ENCODE measurements at regions not wholly inside any gene's neighbourhood (a gene's known extent, or its start where the extent isn't known, plus 50 kb on each side); places are given as distances from the start of the nearest gene placed in this dataset.

GRCh38 chr5:2148312-2149194 is 265.8 kb upstream of the IRX4 start:
- Histone ChIP-seq H4K20me1 (ENCODE audit: low read depth, low read length) (no peaks in the 10 kb centered on the region), H3K9me2 (replicated peaks; ENCODE audit: insufficient read depth, low read length) (no peaks in the 10 kb centered on the region), H3K79me2 (ENCODE audit: insufficient read depth, low read length) (no peaks in the 10 kb centered on the region), H2AFZ (ENCODE audit: low read depth, low read length, severe bottlenecking) (no peak overlapping the region), H3K4me3 (ENCODE audit: insufficient read depth, low read length, poor library complexity, severe bottlenecking) (no peak overlapping the region), H3K27me3 (ENCODE audit: low read length) (no peaks in the 10 kb centered on the region), H3K36me3 (ENCODE audit: low read length) (no peaks in the 10 kb centered on the region), H3K27ac (ENCODE audit: low read depth, low read length) (no peak overlapping the region), H3K9me3 (ENCODE audit: insufficient read depth, low read length) (no peaks in the 10 kb centered on the region), H3F3A (ENCODE audit: insufficient read depth) (no peaks in the 10 kb centered on the region), H3K4me2 (ENCODE audit: low read depth, low read length, poor library complexity, severe bottlenecking) (no peak overlapping the region), H3K9ac (ENCODE audit: low read length) (no peak overlapping the region)
- no peak for TF ChIP-seq CTCF (IDR thresholded peaks at IDR 0.05; ENCODE audit: insufficient read depth, low read length, poor library complexity, severe bottlenecking)
- no peak for TF ChIP-seq EZH2phosphoT487 (conservative IDR thresholded peaks at IDR 0.05; ENCODE audit: low read length)

- Histone ChIP-seq H4K20me1 (ENCODE audit: low read depth, low read length) (no peaks in the 10 kb centered on the region), H2AFZ (ENCODE audit: low read depth, low read length, severe bottlenecking) (no peak overlapping the region), H3K36me3 (ENCODE audit: low read length) (no peaks in the 10 kb centered on the region), H3K79me2 (ENCODE audit: insufficient read depth, low read length) (no peaks in the 10 kb centered on the region), H3K9ac (ENCODE audit: low read length) (no peak overlapping the region), H3F3A (ENCODE audit: insufficient read depth) (no peaks in the 10 kb centered on the region), H3K4me3 (ENCODE audit: insufficient read depth, low read length, poor library complexity, severe bottlenecking) (no peak overlapping the region), H3K4me2 (ENCODE audit: low read depth, low read length, poor library complexity, severe bottlenecking) (no peak overlapping the region), H3K9me2 (replicated peaks; ENCODE audit: insufficient read depth, low read length) (no peaks in the 10 kb centered on the region), H3K27ac (ENCODE audit: low read depth, low read length) (no peak overlapping the region), H3K9me3 (ENCODE audit: insufficient read depth, low read length) (no peaks in the 10 kb centered on the region), H3K27me3 (ENCODE audit: low read length) (no peaks in the 10 kb centered on the region)
- no peak for TF ChIP-seq EZH2phosphoT487 (conservative IDR thresholded peaks at IDR 0.05; ENCODE audit: low read length)
- TF ChIP-seq CTCF (IDR thresholded peaks at IDR 0.05; ENCODE audit: insufficient read depth, low read length, poor library complexity, severe bottlenecking), result no peak
These were observed 265.0 kb upstream of the IRX4 start for GRCh38 chr5:2147504-2148311.

GRCh38 chr5:2143646-2144353 is 261.1 kb upstream of the IRX4 start:
- H3K9me2 ChIP-seq (replicated peaks; ENCODE audit: insufficient read depth, low read length), result no peaks in the 10 kb centered on the region
- H3K36me3 ChIP-seq (ENCODE audit: low read length), result no peaks in the 10 kb centered on the region
- H3K4me2 ChIP-seq (ENCODE audit: low read depth, low read length, poor library complexity, severe bottlenecking), result no peak overlapping the region
- H3K4me3 ChIP-seq (ENCODE audit: insufficient read depth, low read length, poor library complexity, severe bottlenecking), result no peak overlapping the region
- no peaks in the 10 kb centered on the region for H3K9me3 ChIP-seq (ENCODE audit: insufficient read depth, low read length)
- H3K27ac ChIP-seq (ENCODE audit: low read depth, low read length), result no peak overlapping the region
- H4K20me1 ChIP-seq (ENCODE audit: low read depth, low read length), result no peaks in the 10 kb centered on the region
- H3K9ac ChIP-seq (ENCODE audit: low read length), result no peak overlapping the region
- no peaks in the 10 kb centered on the region for H3K27me3 ChIP-seq (ENCODE audit: low read length)
- no peaks in the 10 kb centered on the region for H3F3A ChIP-seq (ENCODE audit: insufficient read depth)
- no peak overlapping the region for H2AFZ ChIP-seq (ENCODE audit: low read depth, low read length, severe bottlenecking)
- TF ChIP-seq CTCF (IDR thresholded peaks at IDR 0.05; ENCODE audit: insufficient read depth, low read length, poor library complexity, severe bottlenecking) (no peak), EZH2phosphoT487 (conservative IDR thresholded peaks at IDR 0.05; ENCODE audit: low read length) (no peak)
- H3K79me2 ChIP-seq (ENCODE audit: insufficient read depth, low read length), result no peaks in the 10 kb centered on the region
